Common myeloid progenitor, CD34-positive (primary cell): ENCODE measurements at regions not wholly inside any gene's neighbourhood (a gene's known extent, or its start where the extent isn't known, plus 50 kb on each side); places are given as distances from the start of the nearest gene placed in this dataset.
"Not testable (repeated sequence)": the region's sequence is repeated elsewhere in the genome, so short reads cannot be mapped to it uniquely, and the experiment has no call there.

ENCODE experiments used
- CTCF ChIA-PET: fragments of 350-600 bp; sonication (Branson Sonifier 250); formaldehyde crosslinking; loops from one replicate; lab custom pipeline; 2021; ENCODE audit warnings: antibody characterized with exemption; lab: Charles Lee
- POLR2A ChIA-PET: fragments of 350-600 bp; sonication (Branson Sonifier 250); formaldehyde crosslinking; loops from one replicate; lab custom pipeline; 2021; ENCODE audit warnings: antibody characterized with exemption; lab: Charles Lee
- DNase-seq, 3 donors: peaks; one replicate each; pipeline versions ENCODE4 v3.0.0 to v3.0.0-alpha.2; 2013
- H3K27ac ChIP-seq, 2 experiments: 1 replicate in 1 of 2; 2 replicates in 1 of 2; pipeline ENCODE4 v1.7.0; 2013; ENCODE audit warnings: inconsistent platforms in 2 of 2, low read length in 2 of 2, mild to moderate bottlenecking in 2 of 2, low read depth in 1 of 2, moderate library complexity in 1 of 2; ENCODE audit not compliant: severe bottlenecking in 2 of 2, insufficient read depth in 1 of 2, poor library complexity in 1 of 2
- H3K27me3 ChIP-seq, 5 experiments: replicated peaks in 2 of 5; 1 replicate in 3 of 5; 2 replicates in 2 of 5; pipeline versions ENCODE4 v1.6.1 to v1.7.0; 2013; ENCODE audit warnings: low read length in 4 of 5, mild to moderate bottlenecking in 2 of 5, moderate library complexity in 2 of 5, inconsistent platforms in 1 of 5; ENCODE audit not compliant: insufficient read depth in 5 of 5, control insufficient read depth in 4 of 5
- H3K36me3 ChIP-seq, 4 experiments: 1 replicate in 2 of 4; 2 replicates in 2 of 4; pipeline versions ENCODE4 v1.6.1 to v1.7.0; 2013; ENCODE audit warnings: low read length in 3 of 4, control low read depth in 1 of 4, mild to moderate bottlenecking in 1 of 4; ENCODE audit not compliant: control insufficient read depth in 4 of 4, insufficient read depth in 4 of 4
- H3K4me1 ChIP-seq, 4 experiments: 1 replicate in 3 of 4; 2 replicates in 1 of 4; pipeline versions ENCODE4 v1.6.1 to v1.7.1; 2013; ENCODE audit warnings: low read length in 3 of 4, mild to moderate bottlenecking in 3 of 4, control low read depth in 1 of 4, inconsistent platforms in 1 of 4, moderate library complexity in 1 of 4; ENCODE audit not compliant: control insufficient read depth in 4 of 4, insufficient read depth in 4 of 4; ENCODE audit errors: control extremely low read depth in 1 of 4
- H3K4me3 ChIP-seq, 7 experiments: 1 replicate in 4 of 7; 2 replicates in 3 of 7; pipeline versions ENCODE4 v1.5.1 to v1.7.0; 2013; ENCODE audit warnings: mild to moderate bottlenecking in 7 of 7, low read length in 6 of 7, moderate library complexity in 6 of 7, inconsistent platforms in 2 of 7, low read depth in 2 of 7, control low read depth in 1 of 7; ENCODE audit not compliant: insufficient read depth in 4 of 7, control insufficient read depth in 1 of 7; ENCODE audit errors: extremely low read depth in 1 of 7
- H3K9me3 ChIP-seq, 5 experiments: 1 replicate in 4 of 5; 2 replicates in 1 of 5; pipeline versions ENCODE4 v1.6.1 to v1.7.1; 2013; ENCODE audit warnings: low read length in 4 of 5, mild to moderate bottlenecking in 2 of 5, inconsistent platforms in 1 of 5, low read depth in 1 of 5, moderate library complexity in 1 of 5; ENCODE audit not compliant: control insufficient read depth in 4 of 5, insufficient read depth in 2 of 5; ENCODE audit errors: control extremely low read depth in 1 of 5
- WGBS: methylation state at CpG from one replicate; pipeline ENCODE4 v1.1.5; 2013; ENCODE audit not compliant: insufficient coverage; 5-methylcytosine and 5-hydroxymethylcytosine counted together

- Histone ChIP-seq H3K36me3 (peaks cover 0 to 8% (median 0%) of the 10 kb centered on the region in 4 experiments), H3K4me1 (peaks cover 5 to 24% (median 22%) of the 10 kb centered on the region in 4 experiments), H3K9me3 (peaks cover 0 to 2% (median 0%) of the 10 kb centered on the region in 5 experiments), H3K27ac (no peak overlapping the region), H3K27me3 (no peaks in the 10 kb centered on the region), H3K4me3 (no peak overlapping the region)
- ChIA-PET CTCF (no interaction called here), POLR2A (interaction anchor here (1.1 kb wide), 1 partner anchor 144 kb away, joined by 3 read pairs; no protein-coding TSS in a partner anchor)
- 90% methylated on average over 2 of the region's 3 CpGs for WGBS
- DNase-seq, result no peak
These were observed 91.8 kb upstream of the FOXN3 start for GRCh38 chr14:89508863-89509262.

GRCh38 chr14:89507926-89508460 lies 91.0 kb upstream of the FOXN3 start:
- Histone ChIP-seq H3K36me3 (peaks cover 0 to 8% (median 0%) of the 10 kb centered on the region in 4 experiments), H3K27me3 (no peaks in the 10 kb centered on the region), H3K9me3 (peaks cover 0 to 2% (median 0%) of the 10 kb centered on the region in 5 experiments), H3K4me1 (peaks cover 5 to 30% (median 27%) of the 10 kb centered on the region in 4 experiments), H3K27ac (no peak overlapping the region), H3K4me3 (no peak overlapping the region)
- ChIA-PET CTCF (no interaction called here), POLR2A (interaction anchor here (1.1 kb wide), 1 partner anchor 143 kb away, joined by 3 read pairs; no protein-coding TSS in a partner anchor)
- WGBS, result 100% methylated on average over 4 of the region's 7 CpGs
- no peak for DNase-seq

GRCh38 chr14:89507521-89507920 lies 90.5 kb upstream of the FOXN3 start:
- WGBS, result no CpG with 5 or more reads among the region's 1 CpG
- H3K27ac ChIP-seq, result no peak overlapping the region

GRCh38 chr14:89506891-89507452 lies 89.9 kb upstream of the FOXN3 start:
- H3K36me3 ChIP-seq, H3K4me3 ChIP-seq, H3K27ac ChIP-seq, DNase-seq, H3K27me3 ChIP-seq, POLR2A ChIA-PET, H3K9me3 ChIP-seq: not testable (repeated sequence)
- 100% methylated on average over 2 of the region's 8 CpGs for WGBS
- H3K4me1 ChIP-seq, result peaks cover 7 to 32% (median 27%) of the 10 kb centered on the region in 4 experiments
- CTCF ChIA-PET, result interaction anchor here (0.5 kb wide), 1 partner anchor 374 kb away, joined by 4 read pairs; no protein-coding TSS in a partner anchor

More at GRCh38 chr14:89507521-89507920, 90.5 kb upstream of the FOXN3 start:
- Histone ChIP-seq H3K9me3 (peaks cover 0 to 2% (median 0%) of the 10 kb centered on the region in 5 experiments), H3K4me1 (peaks cover 7 to 32% (median 27%) of the 10 kb centered on the region in 4 experiments), H3K27me3 (no peaks in the 10 kb centered on the region), H3K36me3 (peaks cover 0 to 6% (median 0%) of the 10 kb centered on the region in 4 experiments), H3K4me3 (no peak overlapping the region)
- DNase-seq, result no peak
- POLR2A ChIA-PET, result no interaction called here
- CTCF ChIA-PET, result no interaction called here

- POLR2A ChIA-PET, result interaction anchor here (1.3 kb wide), 1 partner anchor 14 kb away, joined by 3 read pairs; no protein-coding TSS in a partner anchor
- Histone ChIP-seq H3K9me3 (no peaks in the 10 kb centered on the region), H3K36me3 (peaks cover 4 to 8% (median 6%) of the 10 kb centered on the region in 4 experiments), H3K27me3 (no peaks in the 10 kb centered on the region), H3K27ac (no peak overlapping the region), H3K4me1 (peaks cover 7 to 22% (median 16%) of the 10 kb centered on the region in 4 experiments), H3K4me3 (peak overlapping the region in 2 of 7 experiments; percentile 2 to 4)
- peak; percentile 72 to 97 (median 96) for DNase-seq
- CTCF ChIA-PET, result interaction anchor here (0.9 to 1.5 kb wide), 3 partner anchors 23 to 410 kb away, joined by 3 to 4 read pairs (median 3); no protein-coding TSS in a partner anchor
- 20% methylated on average over 4 of the region's 6 CpGs for WGBS
These were observed 87.7 kb upstream of the FOXN3 start for GRCh38 chr14:89504602-89505313.

- Histone ChIP-seq H3K36me3 (peaks cover 6 to 8% (median 7%) of the 10 kb centered on the region in 4 experiments), H3K9me3 (no peaks in the 10 kb centered on the region), H3K4me3 (no peak overlapping the region), H3K27me3 (no peaks in the 10 kb centered on the region), H3K4me1 (peaks cover 7 to 22% (median 16%) of the 10 kb centered on the region in 4 experiments), H3K27ac (no peak overlapping the region)
- CTCF ChIA-PET, result interaction anchor here (0.9 to 1.5 kb wide), 4 partner anchors 14 to 411 kb away, joined by 3 to 4 read pairs (median 3); no protein-coding TSS in a partner anchor
- peak in 2 of 3 donors; percentile 18 to 33 for DNase-seq
- POLR2A ChIA-PET, result interaction anchor here (1.3 kb wide), 1 partner anchor 13 kb away, joined by 3 read pairs; no protein-coding TSS in a partner anchor
- 86% methylated on average over 2 of the region's 3 CpGs for WGBS
These were observed 87.1 kb upstream of the FOXN3 start for GRCh38 chr14:89504091-89504490.
